ENCODE measurements at regions not wholly inside any gene's neighbourhood (a gene's known extent, or its start where the extent isn't known, plus 50 kb on each side); places are given as distances from the start of the nearest gene placed in this dataset.

DNA sequence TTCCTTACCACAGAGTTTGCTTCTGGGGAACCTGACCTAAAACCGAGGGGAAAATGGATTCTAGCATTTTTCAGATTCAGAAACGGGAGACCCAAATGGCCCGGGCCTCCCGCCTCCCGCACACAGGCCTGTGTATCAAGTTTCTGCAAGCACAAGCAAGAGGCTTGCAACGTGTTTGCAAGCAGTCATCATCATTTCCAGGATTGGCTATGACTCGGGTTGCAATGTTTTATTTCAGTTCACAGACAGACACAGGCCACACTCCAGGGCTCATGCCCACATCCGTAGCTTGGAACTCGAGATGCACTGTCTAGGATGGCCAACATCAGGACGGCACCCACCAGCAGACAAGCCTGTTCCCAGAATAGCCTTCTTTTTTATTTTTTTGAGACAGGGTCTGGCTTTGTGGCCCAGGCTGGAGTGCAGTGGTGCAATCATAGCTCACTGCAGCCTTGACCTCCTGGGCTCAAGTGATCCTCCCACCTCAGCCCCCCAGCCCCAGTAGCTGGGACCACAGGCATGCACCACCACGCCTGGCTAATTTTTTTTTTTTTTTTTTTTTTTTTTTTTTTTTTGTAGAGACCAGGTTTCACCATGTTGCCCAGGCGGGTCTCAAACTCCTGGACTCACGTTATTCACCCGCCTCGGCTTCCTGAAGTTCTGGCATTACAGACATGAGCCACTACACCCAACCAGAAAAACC is 68.1 kb upstream of the FOXK1 start:
- DNase-seq, result no peak

DNA sequence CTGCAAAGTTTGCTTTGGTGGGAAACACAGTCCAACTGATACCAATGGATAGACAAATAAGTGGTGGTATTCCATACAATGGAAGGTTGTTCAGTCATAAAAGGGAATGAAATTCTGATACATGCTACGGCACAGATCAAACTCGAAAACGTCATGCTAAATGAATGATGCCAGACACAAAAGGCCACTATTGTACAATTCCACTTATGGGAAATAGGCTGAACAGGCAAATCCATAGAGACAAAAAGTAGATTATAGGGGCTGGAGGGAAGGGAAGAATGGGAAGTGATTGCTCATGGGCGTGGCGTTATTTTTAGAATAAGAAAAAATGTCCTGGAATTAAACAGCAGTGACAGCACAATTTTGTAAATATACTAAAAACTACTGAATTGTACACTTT is 66.0 kb upstream of the FOXK1 start:
- DNase-seq, result no peak

DNA sequence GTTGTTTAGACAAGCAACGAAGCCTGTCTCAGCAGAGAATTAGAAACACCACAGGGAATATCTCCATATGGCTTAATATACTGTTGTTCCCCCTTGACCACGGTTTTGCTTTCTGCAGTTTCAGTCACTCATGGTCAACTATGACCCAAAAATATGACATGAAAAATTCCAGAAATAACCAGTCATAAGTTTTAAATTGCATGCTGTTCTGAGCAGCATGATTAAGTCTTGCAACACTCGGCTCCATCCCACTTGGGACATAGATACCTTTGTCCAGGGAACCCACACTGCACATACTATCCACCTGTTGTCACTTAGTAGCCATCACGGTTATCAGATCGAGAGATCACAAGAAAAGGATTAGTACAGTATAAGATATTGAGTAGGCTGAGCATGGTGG is 60.7 kb upstream of the FOXK1 start:
- DNase-seq, result no peak

DNA sequence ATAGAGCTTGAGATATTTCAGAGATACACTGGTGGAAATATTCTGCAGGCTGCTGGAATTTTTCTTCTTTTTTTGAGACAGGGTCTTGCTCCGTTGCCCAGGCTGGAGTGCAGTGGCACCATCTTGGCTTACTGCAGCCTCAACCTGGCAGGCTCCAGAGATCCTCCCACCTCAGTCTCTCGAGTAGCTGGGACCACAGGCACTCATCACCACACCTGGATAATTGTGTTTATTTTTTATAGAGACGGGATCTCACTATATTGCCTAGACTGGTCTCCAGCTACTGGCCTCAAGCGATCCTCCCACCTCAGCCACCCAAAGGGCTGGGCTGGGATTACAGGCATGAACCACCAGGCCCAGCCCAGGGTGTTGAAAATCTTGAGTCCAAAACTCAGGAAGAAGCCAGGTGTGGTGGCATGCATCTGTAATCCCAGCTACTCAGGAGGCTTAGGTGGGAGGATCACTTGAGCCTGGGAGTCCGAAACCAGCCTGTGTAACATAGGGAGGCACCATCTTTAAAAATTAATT is 55.7 kb upstream of the FOXK1 start:
- no peak for DNase-seq

DNA sequence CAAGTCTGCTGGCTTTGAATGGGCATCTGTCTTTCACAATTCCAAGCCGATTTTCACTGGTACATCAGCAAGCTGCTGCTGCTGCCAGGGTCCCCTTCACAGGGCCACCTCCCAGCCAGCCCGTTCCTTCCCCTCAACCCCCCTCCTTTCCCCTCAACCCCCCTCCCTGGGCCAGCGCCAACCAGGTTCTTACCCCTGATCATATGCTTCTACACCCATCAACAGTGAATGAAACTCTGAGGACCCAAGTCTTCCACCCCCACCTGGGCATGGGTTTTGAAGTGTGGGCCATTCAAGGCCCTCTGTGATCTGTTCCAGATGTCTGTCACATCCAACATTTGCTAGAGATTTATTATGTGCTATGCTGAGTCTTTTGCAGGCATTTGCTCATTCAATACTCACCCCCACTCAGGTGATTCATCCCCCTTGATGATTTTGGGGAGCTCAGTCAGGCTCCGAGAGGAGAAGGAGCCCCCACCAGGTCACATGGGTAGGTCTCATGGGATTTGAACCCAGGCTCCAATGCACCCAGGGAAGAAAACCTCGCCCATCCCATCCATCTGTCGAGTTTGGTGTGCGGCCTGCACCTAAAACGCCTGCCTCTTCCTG is 52.7 kb upstream of the FOXK1 start:
- no peak for DNase-seq

DNA sequence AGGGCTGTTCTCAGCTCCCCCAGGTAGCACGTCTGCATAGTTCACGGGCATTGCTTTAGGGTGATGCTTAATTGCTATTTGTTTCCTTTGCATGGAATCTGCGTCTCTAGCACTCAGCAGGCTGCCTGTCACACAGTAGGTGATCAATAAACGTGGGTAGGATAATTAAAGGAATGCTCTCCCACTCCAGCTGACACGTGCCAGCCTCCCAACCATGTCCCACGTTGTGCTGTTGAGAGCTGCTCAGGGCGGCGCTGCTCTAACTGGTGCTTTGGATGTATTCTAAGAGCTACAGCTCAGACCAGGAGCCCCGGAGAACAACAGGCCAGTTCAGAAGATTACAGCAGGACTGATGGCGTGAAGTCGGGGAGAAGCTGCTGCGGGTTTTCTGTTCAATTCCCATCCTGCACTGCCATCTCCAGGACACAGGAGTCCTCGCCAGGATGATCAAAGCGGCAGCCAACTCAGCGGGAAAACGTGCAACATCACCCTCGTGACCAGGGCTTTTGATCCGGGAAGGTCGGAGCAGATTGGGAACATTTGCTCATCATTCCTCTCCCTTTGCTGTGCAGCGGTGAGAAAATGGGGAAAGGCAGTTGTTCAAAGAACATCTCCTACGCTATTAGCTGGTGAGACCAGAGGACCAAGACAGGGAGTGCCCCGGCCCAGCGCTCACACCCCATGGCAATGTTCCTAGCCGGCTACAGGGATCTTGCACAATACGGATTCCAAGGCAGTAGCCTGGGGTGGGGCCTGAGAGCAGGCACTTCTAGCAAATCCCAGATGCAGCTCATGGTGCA is 50.5 kb upstream of the FOXK1 start:
- DNase-seq, result peak; percentile 77
